Esophagus squamous epithelium (tissue), 5 donors: ENCODE measurements at regions not wholly inside any gene's neighbourhood (a gene's known extent, or its start where the extent isn't known, plus 50 kb on each side); places are given as distances from the start of the nearest gene placed in this dataset.

ENCODE experiments used
- DNase-seq: peaks from one replicate; lab custom pipeline; 2025; lab: John Stamatoyannopoulos, UW
- H3K27ac ChIP-seq, 4 donors: fragments of 200-600 bp; sonication (generic); one replicate each; pipeline ENCODE4 v1.5.1; 2016 to 2019; ENCODE audit warnings: mild to moderate bottlenecking in 1 of 4
- H3K27me3 ChIP-seq, 4 donors: fragments of 200-600 bp; sonication (generic); 1 replicate in 3 of 4; 2 replicates in 1 of 4; pipeline versions ENCODE4 v1.5.1 to v1.6.0; 2017 to 2021; ENCODE audit warnings: antibody characterized with exemption in 1 of 4
- H3K36me3 ChIP-seq, 3 donors: fragments of 200-600 bp; sonication (generic); one replicate each; pipeline ENCODE4 v1.5.1; 2016 to 2019
- H3K4me1 ChIP-seq, 3 donors: fragments of 200-600 bp; sonication (generic); one replicate each; pipeline ENCODE4 v1.5.1; 2017 to 2019
- H3K4me3 ChIP-seq, 4 donors: fragments of 200-600 bp; sonication (generic); 1 replicate in 3 of 4; 2 replicates in 1 of 4; pipeline ENCODE4 v1.5.1; 2016 to 2019; ENCODE audit warnings: mild to moderate bottlenecking in 2 of 4, moderate library complexity in 1 of 4
- H3K9me3 ChIP-seq, 3 donors: fragments of 200-600 bp; sonication (generic); one replicate each; pipeline ENCODE4 v1.5.1; 2016 to 2019
- POLR2A ChIP-seq, 4 donors: fragments of 450-650 bp; IDR thresholded peaks; one replicate each; pipeline ENCODE4 v1.6.1; 2017; ENCODE audit warnings: antibody characterized with exemption in 4 of 4, mild to moderate bottlenecking in 4 of 4, moderate library complexity in 3 of 4
- WGBS, 2 donors: methylation state at CpG; one replicate each; pipeline ENCODE4 v1.1.5; 2018; 5-methylcytosine and 5-hydroxymethylcytosine counted together
- intact Hi-C: fragments of 100-400 bp; cut with DNase I; formaldehyde crosslinking; loops from one replicate; pipeline ENCODE4 v1.15.0; 2022
- TF ChIP-seq, protein P1 (sequence below), 6 experiments: fragments of 450-650 bp in 4 of 6; fragments of 200-600 bp in 2 of 6; sonication (generic) in 2 of 6; IDR thresholded peaks; one replicate each; pipeline ENCODE4 v1.5.1; 2016 to 2019; ENCODE audit warnings: antibody characterized with exemption in 6 of 6, mild to moderate bottlenecking in 4 of 6, moderate library complexity in 4 of 6
- donor health status: DM: yes; HTN: yes; CAD: no.

DNA sequence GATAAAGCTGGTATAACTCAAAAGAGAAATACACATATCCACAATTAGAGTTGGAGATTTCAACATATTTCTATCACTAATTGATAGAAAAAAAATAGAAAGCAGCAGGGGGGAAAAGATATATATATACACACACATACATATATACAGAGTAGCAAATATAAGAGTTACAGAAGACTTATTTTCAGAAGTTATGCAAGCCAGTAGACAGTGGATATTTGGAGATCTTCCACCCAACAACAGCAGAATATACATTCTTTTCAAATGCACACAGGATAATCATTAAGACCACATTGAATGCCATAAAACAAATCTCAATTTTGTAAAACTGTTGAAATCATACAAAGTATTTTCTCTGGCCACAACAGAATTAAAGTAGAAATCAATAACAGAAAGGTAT, 192.8 kb downstream of the LACC1 start:
- H3K36me3 ChIP-seq: no peaks in the 10 kb centered on the region
- H3K4me3 ChIP-seq: no peak overlapping the region
- H3K4me1 ChIP-seq: peaks cover 0 to 10% (median 0%) of the 10 kb centered on the region in 3 donors
- TF ChIP-seq, protein P1, sequence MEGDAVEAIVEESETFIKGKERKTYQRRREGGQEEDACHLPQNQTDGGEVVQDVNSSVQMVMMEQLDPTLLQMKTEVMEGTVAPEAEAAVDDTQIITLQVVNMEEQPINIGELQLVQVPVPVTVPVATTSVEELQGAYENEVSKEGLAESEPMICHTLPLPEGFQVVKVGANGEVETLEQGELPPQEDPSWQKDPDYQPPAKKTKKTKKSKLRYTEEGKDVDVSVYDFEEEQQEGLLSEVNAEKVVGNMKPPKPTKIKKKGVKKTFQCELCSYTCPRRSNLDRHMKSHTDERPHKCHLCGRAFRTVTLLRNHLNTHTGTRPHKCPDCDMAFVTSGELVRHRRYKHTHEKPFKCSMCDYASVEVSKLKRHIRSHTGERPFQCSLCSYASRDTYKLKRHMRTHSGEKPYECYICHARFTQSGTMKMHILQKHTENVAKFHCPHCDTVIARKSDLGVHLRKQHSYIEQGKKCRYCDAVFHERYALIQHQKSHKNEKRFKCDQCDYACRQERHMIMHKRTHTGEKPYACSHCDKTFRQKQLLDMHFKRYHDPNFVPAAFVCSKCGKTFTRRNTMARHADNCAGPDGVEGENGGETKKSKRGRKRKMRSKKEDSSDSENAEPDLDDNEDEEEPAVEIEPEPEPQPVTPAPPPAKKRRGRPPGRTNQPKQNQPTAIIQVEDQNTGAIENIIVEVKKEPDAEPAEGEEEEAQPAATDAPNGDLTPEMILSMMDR (IDR thresholded peaks at IDR 0.05): no peak
- no peak for TF ChIP-seq POLR2A (IDR thresholded peaks at IDR 0.05)
- intact Hi-C loops: no loop called here
- peaks cover 0 to 5% (median 0%) of the 10 kb centered on the region in 3 donors for H3K9me3 ChIP-seq
- DNase-seq: no peak
- H3K27me3 ChIP-seq: no peaks in the 10 kb centered on the region
- no peak overlapping the region for H3K27ac ChIP-seq

DNA sequence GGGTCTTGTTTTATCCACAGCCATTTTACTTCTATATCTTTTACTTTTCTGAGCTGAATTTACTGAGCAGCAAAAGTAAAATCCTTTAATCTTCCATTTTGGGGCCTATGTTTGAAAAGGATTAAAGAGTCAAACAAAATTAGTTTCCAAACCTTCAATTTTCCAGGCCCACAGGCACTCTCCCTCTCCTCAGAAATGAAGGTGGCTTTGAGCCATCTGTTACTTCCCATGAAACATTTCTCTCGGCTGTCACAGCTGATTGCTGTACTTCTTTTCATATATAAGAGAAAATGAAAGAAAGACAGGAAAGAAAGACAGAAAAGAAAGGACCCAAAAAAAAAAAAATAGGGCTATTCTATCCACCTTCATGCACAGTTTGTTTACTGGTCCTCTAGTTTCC, 194.9 kb downstream of the LACC1 start:
- TF ChIP-seq POLR2A (IDR thresholded peaks at IDR 0.05): no peak
- TF ChIP-seq, protein P1 (IDR thresholded peaks at IDR 0.05): no peak
- no peaks in the 10 kb centered on the region for H3K27me3 ChIP-seq
- H3K9me3 ChIP-seq: peaks cover 0 to 5% (median 0%) of the 10 kb centered on the region in 3 donors
- H3K36me3 ChIP-seq: no peaks in the 10 kb centered on the region
- H3K27ac ChIP-seq: no peak overlapping the region
- intact Hi-C loops: no loop called here
- WGBS, 2 donors: 17 to 25% methylated on average over 1 of the region's 1 CpG
- H3K4me1 ChIP-seq: peaks cover 0 to 10% (median 0%) of the 10 kb centered on the region in 3 donors
- no peak overlapping the region for H3K4me3 ChIP-seq
- DNase-seq: no peak

DNA sequence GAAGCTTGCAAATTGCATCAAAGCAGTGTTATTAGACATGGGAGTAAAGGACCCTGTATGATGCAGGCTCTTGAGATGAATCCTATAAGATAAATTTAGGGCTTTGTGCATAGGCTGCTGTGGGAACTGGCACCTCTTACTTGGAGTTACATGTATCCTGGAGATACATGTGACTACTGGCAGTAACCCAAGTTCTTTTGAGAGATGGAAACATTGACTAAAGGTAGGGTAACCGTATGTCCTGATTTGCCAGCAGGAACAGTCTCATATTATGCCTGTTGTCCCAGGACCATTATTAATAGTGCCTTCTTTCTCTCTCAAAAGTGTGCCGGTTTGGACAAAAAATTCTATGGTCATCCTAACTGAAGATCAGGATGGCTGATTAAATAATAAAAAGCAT, 195.4 kb downstream of the LACC1 start:
- 14 to 43% methylated on average over 2 of the region's 2 CpGs for WGBS, 2 donors
- H3K9me3 ChIP-seq: peaks cover 0 to 5% (median 0%) of the 10 kb centered on the region in 3 donors
- H3K4me1 ChIP-seq: peaks cover 0 to 10% (median 0%) of the 10 kb centered on the region in 3 donors
- intact Hi-C loops: no loop called here
- no peak for DNase-seq
- H3K4me3 ChIP-seq: no peak overlapping the region
- H3K27ac ChIP-seq: no peak overlapping the region
- no peaks in the 10 kb centered on the region for H3K27me3 ChIP-seq
- no peaks in the 10 kb centered on the region for H3K36me3 ChIP-seq
- TF ChIP-seq, protein P1 (IDR thresholded peaks at IDR 0.05): no peak
- TF ChIP-seq POLR2A (IDR thresholded peaks at IDR 0.05): no peak

DNA sequence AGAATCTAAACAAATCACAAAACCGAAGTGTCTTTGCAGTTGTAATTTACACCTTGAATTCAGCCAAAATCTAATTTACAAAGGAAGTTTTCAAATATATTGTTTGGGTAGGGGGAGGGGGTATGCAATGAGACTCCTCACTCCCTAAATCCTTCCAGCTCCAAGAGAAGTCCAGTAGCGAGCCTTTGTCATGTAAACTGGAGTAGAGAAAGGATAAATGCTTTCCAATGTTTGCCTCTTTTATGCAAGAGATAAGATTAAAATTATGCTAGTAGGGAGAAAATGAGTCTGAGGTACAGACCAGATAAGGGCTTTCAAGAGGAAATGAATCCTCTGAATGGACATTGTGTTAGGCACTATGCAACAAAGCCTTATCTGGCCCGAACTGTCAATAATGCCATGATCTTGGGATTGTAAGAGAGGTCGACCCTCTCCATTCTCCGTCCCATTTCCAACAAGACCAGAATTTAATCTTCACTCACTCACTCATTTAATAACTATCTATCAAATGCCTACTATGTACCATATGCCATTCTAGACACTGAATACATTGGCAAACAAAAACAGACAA, 199.2 kb downstream of the LACC1 start:
- TF ChIP-seq POLR2A (IDR thresholded peaks at IDR 0.05): no peak
- Histone ChIP-seq H3K27me3 (no peaks in the 10 kb centered on the region), H3K4me1 (peaks cover 0 to 10% (median 0%) of the 10 kb centered on the region in 3 donors), H3K27ac (no peak overlapping the region), H3K36me3 (no peaks in the 10 kb centered on the region), H3K9me3 (no peaks in the 10 kb centered on the region), H3K4me3 (no peak overlapping the region)
- intact Hi-C loops: no loop called here
- WGBS, 2 donors: 76 to 81% methylated on average over 5 of the region's 5 CpGs
- DNase-seq: no peak

DNA sequence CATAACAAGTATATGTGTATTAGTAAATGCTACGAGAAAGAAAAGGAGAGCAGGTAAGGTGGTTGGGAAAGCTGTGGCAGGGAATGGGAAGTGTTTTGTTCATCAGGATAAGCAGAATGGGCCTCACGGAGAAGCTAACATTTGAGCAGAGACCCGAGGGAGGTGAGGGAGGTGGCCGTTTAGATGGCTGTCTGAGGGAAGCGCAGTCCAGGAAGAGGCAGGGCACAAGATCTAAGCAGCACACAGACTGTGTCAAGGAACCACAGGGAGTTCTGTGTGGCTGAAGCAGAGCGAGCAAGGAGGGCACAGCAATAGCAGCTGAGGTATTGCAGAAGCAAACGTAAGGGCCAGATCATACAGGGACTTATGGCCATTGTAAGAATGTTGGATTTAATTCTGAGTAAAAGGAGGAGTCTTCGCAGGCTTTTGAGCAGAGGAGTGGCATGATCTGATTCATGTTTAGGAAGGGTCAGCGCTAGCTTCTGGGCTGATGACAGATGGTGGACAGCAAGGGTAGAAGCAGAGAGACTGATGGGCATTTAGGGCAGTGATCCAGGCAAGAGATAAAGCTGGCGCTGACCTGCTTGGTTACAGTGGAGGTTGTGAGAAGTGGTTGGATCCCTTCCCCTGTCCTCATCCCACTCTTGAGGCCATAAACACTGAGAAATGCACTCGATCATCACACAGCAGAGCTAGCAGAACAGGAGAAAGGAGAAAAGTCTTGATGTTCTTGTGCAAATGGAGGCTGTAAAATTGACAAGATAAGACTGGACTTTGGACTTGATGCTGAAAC, 199.9 kb downstream of the LACC1 start:
- TF ChIP-seq, protein P1 (IDR thresholded peaks at IDR 0.05): no peak
- TF ChIP-seq POLR2A (IDR thresholded peaks at IDR 0.05): no peak
- Histone ChIP-seq H3K4me3 (no peak overlapping the region), H3K4me1 (peaks cover 0 to 8% (median 0%) of the 10 kb centered on the region in 3 donors), H3K9me3 (no peaks in the 10 kb centered on the region), H3K27me3 (no peaks in the 10 kb centered on the region), H3K27ac (no peak overlapping the region), H3K36me3 (no peaks in the 10 kb centered on the region)
- DNase-seq: no peak
- 77 to 79% methylated on average over 11 of the region's 11 CpGs for WGBS, 2 donors
- intact Hi-C loops: no loop called here
